B cell (primary cell): ENCODE measurements at regions not wholly inside any gene's neighbourhood (a gene's known extent, or its start where the extent isn't known, plus 50 kb on each side); places are given as distances from the start of the nearest gene placed in this dataset.

Source experiments
- ATAC-seq: fragments of 200-7000 bp; cut with Tn5 transposase; one replicate; pipeline ENCODE4 v1.10.0; 2021; ENCODE audit warnings: low read depth, mild to moderate bottlenecking, moderate number of reproducible peaks, moderate library complexity
- CTCF ChIA-PET: fragments of 350-600 bp; sonication (Branson Sonifier 250); formaldehyde crosslinking; loops from one replicate; lab custom pipeline; 2021; ENCODE audit warnings: antibody characterized with exemption, inconsistent platforms; lab: Charles Lee
- POLR2A ChIA-PET: fragments of 350-600 bp; sonication (Branson Sonifier 250); formaldehyde crosslinking; loops from one replicate; lab custom pipeline; 2021; ENCODE audit warnings: antibody characterized with exemption; lab: Charles Lee
- DNase-seq: peaks from one replicate; pipeline ENCODE4 v3.0.0; 2013
- H2AFZ ChIP-seq: 2 replicates; pipeline ENCODE4 v1.6.1; 2012; ENCODE audit warnings: mild to moderate bottlenecking, low read depth, low read length; ENCODE audit not compliant: insufficient read depth, poor library complexity, severe bottlenecking
- H3K27ac ChIP-seq, 2 donors: 1 replicate in 1 of 2; 2 replicates in 1 of 2; pipeline ENCODE4 v1.5.1; 2012 to 2013; ENCODE audit warnings: low read length in 2 of 2, mild to moderate bottlenecking in 2 of 2, moderate library complexity in 1 of 2
- H3K27me3 ChIP-seq, 4 experiments: fragments of 200-600 bp in 1 of 4; sonication (generic) in 1 of 4; replicated peaks in 1 of 4; 1 replicate in 2 of 4; 2 replicates in 2 of 4; pipeline versions ENCODE4 v1.6.1 to v1.7.0; 2013 to 2016; ENCODE audit warnings: low read length in 3 of 4, mild to moderate bottlenecking in 2 of 4, mixed read lengths in 1 of 4, moderate library complexity in 1 of 4; ENCODE audit not compliant: insufficient read depth in 4 of 4, control insufficient read depth in 3 of 4; ENCODE audit errors: control extremely low read depth in 1 of 4
- H3K36me3 ChIP-seq, 2 experiments: replicated peaks in 1 of 2; 1 replicate in 1 of 2; 2 replicates in 1 of 2; pipeline versions ENCODE4 v1.6.1 to v1.7.1; 2013; ENCODE audit warnings: low read length in 1 of 2; ENCODE audit not compliant: insufficient read depth in 2 of 2, control insufficient read depth in 1 of 2; ENCODE audit errors: control extremely low read depth in 1 of 2, extremely low read depth in 1 of 2
- H3K4me1 ChIP-seq, 2 donors: fragments of 200-600 bp in 1 of 2; sonication (generic) in 1 of 2; 1 replicate in 1 of 2; 2 replicates in 1 of 2; pipeline versions ENCODE4 v1.5.1 to v1.6.1; 2013 to 2017; ENCODE audit warnings: low read length in 2 of 2; ENCODE audit not compliant: control insufficient read depth in 2 of 2, insufficient read depth in 2 of 2
- H3K4me2 ChIP-seq: replicated peaks from 2 replicates; pipeline ENCODE3; 2012; ENCODE audit warnings: mild to moderate bottlenecking, low read depth, low read length; ENCODE audit not compliant: poor library complexity, severe bottlenecking
- H3K4me3 ChIP-seq, 5 experiments: fragments of 200-600 bp in 1 of 5; sonication (generic) in 1 of 5; 1 replicate in 3 of 5; 2 replicates in 2 of 5; pipeline versions ENCODE4 v1.5.1 to v1.7.0; 2011 to 2016; ENCODE audit warnings: low read length in 4 of 5, mild to moderate bottlenecking in 4 of 5, low read depth in 2 of 5, control low read depth in 1 of 5, moderate library complexity in 1 of 5; ENCODE audit not compliant: insufficient read depth in 1 of 5; ENCODE audit errors: control extremely low read depth in 1 of 5, extremely low read depth in 1 of 5
- H3K79me2 ChIP-seq: fragments of 200-600 bp; sonication (generic); one replicate; pipeline ENCODE4 v1.6.0; 2016; ENCODE audit warnings: low read length; ENCODE audit not compliant: control insufficient read depth, insufficient read depth
- H3K9ac ChIP-seq: fragments of 200-600 bp; sonication (generic); 2 replicates; pipeline ENCODE4 v1.6.1; 2017; ENCODE audit warnings: mild to moderate bottlenecking, low read length, moderate library complexity
- H3K9me3 ChIP-seq, 3 donors: one replicate each; pipeline versions ENCODE4 v1.6.1 to v1.7.1; 2013; ENCODE audit warnings: low read length in 2 of 3; ENCODE audit not compliant: control insufficient read depth in 2 of 3, insufficient read depth in 1 of 3; ENCODE audit errors: control extremely low read depth in 1 of 3
- H4K20me1 ChIP-seq: 2 replicates; pipeline ENCODE4 v1.6.0; 2012; ENCODE audit warnings: mild to moderate bottlenecking, low read length; ENCODE audit not compliant: insufficient read depth, control insufficient read depth, poor library complexity, severe bottlenecking
- H3K27ac Mint-ChIP-seq: one replicate; pipeline ENCODE4 v1.8.0; 2021; ENCODE audit warnings: mixed read lengths
- H3K27me3 Mint-ChIP-seq: one replicate; pipeline ENCODE4 v1.8.0; 2021; ENCODE audit warnings: mixed read lengths
- H3K4me1 Mint-ChIP-seq: one replicate; pipeline ENCODE4 v1.8.0; 2021; ENCODE audit warnings: mixed read lengths
- H3K4me3 Mint-ChIP-seq: one replicate; pipeline ENCODE4 v1.8.0; 2021; ENCODE audit warnings: mixed read lengths
- H3K9me3 Mint-ChIP-seq: one replicate; pipeline ENCODE4 v1.8.0; 2022; ENCODE audit warnings: mixed read lengths; ENCODE audit not compliant: insufficient read depth
- EZH2 ChIP-seq: IDR thresholded peaks from 2 replicates; pipeline ENCODE4 v1.6.1; 2012; ENCODE audit warnings: borderline replicate concordance, low read depth, mild to moderate bottlenecking, moderate library complexity, low read length; ENCODE audit not compliant: insufficient read depth, poor library complexity, severe bottlenecking
- WGBS: methylation state at CpG from one replicate; pipeline ENCODE4 v1.1.5; 2013; ENCODE audit warnings: missing lambda C conversion rate; ENCODE audit not compliant: insufficient coverage; 5-methylcytosine and 5-hydroxymethylcytosine counted together
- intact Hi-C: fragments of 100-400 bp; cut with micrococcal nuclease; formaldehyde crosslinking; loops from one replicate; pipeline ENCODE4 v1.10.0; 2022
- TF ChIP-seq, protein P1 (sequence below): fragments of 200-600 bp; IDR thresholded peaks from one replicate; pipeline ENCODE4 v1.8.0; 2022; ENCODE audit warnings: antibody characterized with exemption, mild to moderate bottlenecking

DNA sequence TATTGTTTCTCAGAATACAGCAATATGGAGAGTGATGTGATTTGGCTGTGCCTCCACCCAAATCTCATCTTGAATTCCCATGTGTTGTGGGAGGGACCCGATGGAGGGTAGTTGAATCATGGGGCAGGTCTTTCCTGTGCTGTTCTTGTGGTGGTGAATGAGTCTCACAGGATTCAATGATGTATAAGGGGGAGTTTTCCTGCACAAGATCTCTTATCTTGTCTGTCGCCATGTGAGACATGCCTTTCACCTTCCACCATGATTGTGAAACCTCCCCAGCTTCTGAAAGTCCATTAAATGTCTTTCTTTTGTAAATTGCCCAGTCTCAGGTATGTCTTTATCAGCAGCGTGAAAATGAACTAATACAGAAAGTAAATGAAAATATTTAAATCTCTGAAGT is 234.8 kb upstream of the TENT5A start:
- H3K79me2 ChIP-seq, result no peaks in the 10 kb centered on the region
- TF ChIP-seq EZH2, result no peak
- TF ChIP-seq, protein P1, sequence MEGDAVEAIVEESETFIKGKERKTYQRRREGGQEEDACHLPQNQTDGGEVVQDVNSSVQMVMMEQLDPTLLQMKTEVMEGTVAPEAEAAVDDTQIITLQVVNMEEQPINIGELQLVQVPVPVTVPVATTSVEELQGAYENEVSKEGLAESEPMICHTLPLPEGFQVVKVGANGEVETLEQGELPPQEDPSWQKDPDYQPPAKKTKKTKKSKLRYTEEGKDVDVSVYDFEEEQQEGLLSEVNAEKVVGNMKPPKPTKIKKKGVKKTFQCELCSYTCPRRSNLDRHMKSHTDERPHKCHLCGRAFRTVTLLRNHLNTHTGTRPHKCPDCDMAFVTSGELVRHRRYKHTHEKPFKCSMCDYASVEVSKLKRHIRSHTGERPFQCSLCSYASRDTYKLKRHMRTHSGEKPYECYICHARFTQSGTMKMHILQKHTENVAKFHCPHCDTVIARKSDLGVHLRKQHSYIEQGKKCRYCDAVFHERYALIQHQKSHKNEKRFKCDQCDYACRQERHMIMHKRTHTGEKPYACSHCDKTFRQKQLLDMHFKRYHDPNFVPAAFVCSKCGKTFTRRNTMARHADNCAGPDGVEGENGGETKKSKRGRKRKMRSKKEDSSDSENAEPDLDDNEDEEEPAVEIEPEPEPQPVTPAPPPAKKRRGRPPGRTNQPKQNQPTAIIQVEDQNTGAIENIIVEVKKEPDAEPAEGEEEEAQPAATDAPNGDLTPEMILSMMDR, result no peak
- no peaks in the 10 kb centered on the region for H3K4me1 ChIP-seq
- H3K27ac Mint-ChIP-seq, result no peak overlapping the region
- no peaks in the 10 kb centered on the region for H3K27me3 Mint-ChIP-seq
- CTCF ChIA-PET, result no interaction called here
- no peaks in the 10 kb centered on the region for H3K27me3 ChIP-seq
- no peak overlapping the region for H2AFZ ChIP-seq
- no peaks in the 10 kb centered on the region for H3K9me3 ChIP-seq
- no peak overlapping the region for H3K9ac ChIP-seq
- POLR2A ChIA-PET, result no interaction called here
- no peaks in the 10 kb centered on the region for H3K9me3 Mint-ChIP-seq
- no peaks in the 10 kb centered on the region for H3K36me3 ChIP-seq
- ATAC-seq (no peak), DNase-seq (no peak)
- no peaks in the 10 kb centered on the region for H4K20me1 ChIP-seq
- no peaks in the 10 kb centered on the region for H3K4me1 Mint-ChIP-seq
- H3K4me3 Mint-ChIP-seq, result no peak overlapping the region
- H3K4me2 ChIP-seq, result no peak overlapping the region
- WGBS, result no CpG with 5 or more reads among the region's 3 CpGs
- H3K4me3 ChIP-seq, result no peak overlapping the region
- H3K27ac ChIP-seq, result no peak overlapping the region
- intact Hi-C loops, result no loop called here

DNA sequence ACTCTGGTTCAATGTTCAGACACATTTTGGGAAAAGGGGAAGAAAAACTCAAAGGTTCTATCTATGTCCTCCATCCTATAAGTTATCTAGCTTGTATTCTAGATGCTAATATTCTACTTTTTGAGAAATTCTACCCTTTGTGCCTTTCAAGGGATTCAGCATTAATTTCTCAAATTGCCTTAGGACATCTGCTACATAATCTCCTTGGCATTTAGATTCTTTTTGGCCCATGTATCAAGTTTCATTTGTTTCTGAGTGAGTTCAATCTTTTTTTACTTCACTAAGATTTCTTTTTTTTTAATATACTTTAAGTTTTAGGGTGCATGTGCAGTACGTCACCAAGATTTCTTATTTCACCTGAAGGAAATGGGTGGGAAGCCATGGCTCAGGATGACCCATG is 232.7 kb upstream of the TENT5A start:
- WGBS, result 100% methylated on average over 1 of the region's 1 CpG
- H3K4me1 ChIP-seq, result no peaks in the 10 kb centered on the region
- Mint-ChIP-seq H3K4me3 (no peak overlapping the region), H3K27ac (no peak overlapping the region), H3K27me3 (no peaks in the 10 kb centered on the region), H3K4me1 (no peaks in the 10 kb centered on the region), H3K9me3 (no peaks in the 10 kb centered on the region)
- H3K9ac ChIP-seq, result no peak overlapping the region
- no peaks in the 10 kb centered on the region for H3K36me3 ChIP-seq
- H3K4me2 ChIP-seq, result no peak overlapping the region
- H4K20me1 ChIP-seq, result no peaks in the 10 kb centered on the region
- ChIA-PET POLR2A (no interaction called here), CTCF (no interaction called here)
- no peaks in the 10 kb centered on the region for H3K9me3 ChIP-seq
- TF ChIP-seq EZH2, result no peak
- TF ChIP-seq, protein P1, result no peak
- intact Hi-C loops, result no loop called here
- no peak overlapping the region for H2AFZ ChIP-seq
- no peaks in the 10 kb centered on the region for H3K27me3 ChIP-seq
- ATAC-seq (no peak), DNase-seq (no peak)
- H3K27ac ChIP-seq, result no peak overlapping the region
- H3K79me2 ChIP-seq, result no peaks in the 10 kb centered on the region
- no peak overlapping the region for H3K4me3 ChIP-seq
